H9 (cell line): ENCODE measurements at regions not wholly inside any gene's neighbourhood (a gene's known extent, or its start where the extent isn't known, plus 50 kb on each side); places are given as distances from the start of the nearest gene placed in this dataset.

Experiments
- DNase-seq: peaks from one replicate; pipeline ENCODE4 v3.0.0-alpha.2; 2017
- H2AFZ ChIP-seq: one replicate; pipeline ENCODE4 v1.6.1; 2013; ENCODE audit warnings: mild to moderate bottlenecking, low read length, control low read depth, moderate library complexity
- H2AK5ac ChIP-seq: 2 replicates; pipeline ENCODE4 v1.6.1; 2013; ENCODE audit warnings: low read length, control low read depth, mixed read lengths; ENCODE audit not compliant: insufficient read length
- H2BK120ac ChIP-seq: one replicate; pipeline ENCODE4 v1.6.1; 2013; ENCODE audit warnings: low read depth, mild to moderate bottlenecking, low read length, control low read depth, inconsistent platforms; ENCODE audit not compliant: poor library complexity, severe bottlenecking
- H2BK12ac ChIP-seq: 2 replicates; pipeline ENCODE4 v1.6.1; 2013; ENCODE audit warnings: low read length, control low read depth, mixed read lengths, low read depth; ENCODE audit not compliant: insufficient read length
- H2BK15ac ChIP-seq: 2 replicates; pipeline ENCODE4 v1.6.1; 2013; ENCODE audit warnings: low read depth, low read length, control low read depth
- H2BK20ac ChIP-seq: one replicate; pipeline ENCODE4 v1.6.1; 2013; ENCODE audit warnings: low read depth, mild to moderate bottlenecking, low read length, control low read depth, inconsistent platforms; ENCODE audit not compliant: poor library complexity, severe bottlenecking
- H2BK5ac ChIP-seq: 2 replicates; pipeline ENCODE4 v1.6.1; 2013; ENCODE audit warnings: low read length, control low read depth, mixed read lengths; ENCODE audit not compliant: insufficient read length
- H3K14ac ChIP-seq: 2 replicates; pipeline ENCODE4 v1.6.1; 2013; ENCODE audit warnings: low read length, control low read depth; ENCODE audit not compliant: insufficient read depth
- H3K18ac ChIP-seq: 2 replicates; pipeline ENCODE4 v1.6.1; 2013; ENCODE audit warnings: low read depth, mild to moderate bottlenecking, mixed read lengths, low read length, control low read depth; ENCODE audit not compliant: insufficient read length
- H3K23ac ChIP-seq: 2 replicates; pipeline ENCODE4 v1.6.1; 2013; ENCODE audit warnings: low read length, control low read depth, mixed read lengths, low read depth; ENCODE audit not compliant: insufficient read length
- H3K23me2 ChIP-seq: 2 replicates; pipeline ENCODE4 v1.6.1; 2013; ENCODE audit warnings: low read depth, mild to moderate bottlenecking, mixed read lengths, low read length, control low read depth; ENCODE audit not compliant: insufficient read length, poor library complexity, severe bottlenecking
- H3K27ac ChIP-seq: 2 replicates; pipeline ENCODE4 v1.5.1; 2013; ENCODE audit warnings: low read length, control low read depth, mixed read lengths, low read depth; ENCODE audit not compliant: insufficient read length
- H3K27me3 ChIP-seq: 2 replicates; pipeline ENCODE4 v1.6.1; 2013; ENCODE audit warnings: low read length, control low read depth, inconsistent platforms; ENCODE audit not compliant: insufficient read depth
- H3K4ac ChIP-seq: 2 replicates; pipeline ENCODE4 v1.6.1; 2013; ENCODE audit warnings: low read depth, mild to moderate bottlenecking, control low read depth, inconsistent platforms, low read length, moderate library complexity
- H3K4me1 ChIP-seq: 2 replicates; pipeline ENCODE4 v1.6.1; 2013; ENCODE audit warnings: low read length, control low read depth, inconsistent platforms; ENCODE audit not compliant: insufficient read depth
- H3K4me2 ChIP-seq: 2 replicates; pipeline ENCODE4 v1.6.1; 2013; ENCODE audit warnings: low read length, control low read depth, mixed read lengths; ENCODE audit not compliant: insufficient read length, insufficient read depth
- H3K56ac ChIP-seq: 2 replicates; pipeline ENCODE4 v1.6.1; 2013; ENCODE audit warnings: low read depth, mild to moderate bottlenecking, mixed read lengths, low read length, control low read depth; ENCODE audit not compliant: insufficient read length
- H3K79me1 ChIP-seq: 2 replicates; pipeline ENCODE4 v1.6.1; 2013; ENCODE audit warnings: low read depth, mild to moderate bottlenecking, moderate library complexity, low read length, control low read depth, inconsistent platforms; ENCODE audit not compliant: insufficient read depth, poor library complexity, severe bottlenecking
- H3K79me2 ChIP-seq: 2 replicates; pipeline ENCODE4 v1.6.1; 2013; ENCODE audit warnings: low read length, control low read depth, inconsistent platforms; ENCODE audit not compliant: insufficient read depth
- H3K9ac ChIP-seq: 2 replicates; pipeline ENCODE4 v1.6.1; 2013; ENCODE audit warnings: low read length, control low read depth, mixed read lengths; ENCODE audit not compliant: insufficient read length; ENCODE audit errors: extremely low read depth
- H3K9me3 ChIP-seq: one replicate; pipeline ENCODE4 v1.6.1; 2013; ENCODE audit warnings: low read depth, low read length, inconsistent platforms; ENCODE audit not compliant: control insufficient read depth
- H3T11ph ChIP-seq: one replicate; pipeline ENCODE4 v1.6.1; 2013; ENCODE audit warnings: mild to moderate bottlenecking, low read length, control low read depth, inconsistent platforms
- H4K20me1 ChIP-seq: one replicate; pipeline ENCODE4 v1.6.1; 2013; ENCODE audit not compliant: control insufficient read depth, insufficient read length, insufficient read depth
- H4K5ac ChIP-seq: 2 replicates; pipeline ENCODE4 v1.6.1; 2013; ENCODE audit warnings: low read depth, mild to moderate bottlenecking, mixed read lengths, low read length, control low read depth; ENCODE audit not compliant: insufficient read length
- H4K8ac ChIP-seq: replicated peaks from 2 replicates; pipeline ENCODE4 v1.6.1; 2013; ENCODE audit warnings: low read length, control low read depth, mixed read lengths, low read depth; ENCODE audit not compliant: insufficient read length
- H4K91ac ChIP-seq: 2 replicates; pipeline ENCODE4 v1.6.1; 2013; ENCODE audit warnings: low read depth, mild to moderate bottlenecking, moderate library complexity, mixed read lengths, low read length, control low read depth; ENCODE audit not compliant: insufficient read length
- H3K27ac Mint-ChIP-seq, 3 experiments: 2 replicates in 2 of 3; 3 replicates in 1 of 3; pipeline ENCODE4 v1.8.0; 2020 to 2021; ENCODE audit warnings: mixed read lengths in 3 of 3, mild to moderate bottlenecking in 1 of 3, moderate library complexity in 1 of 3
- H3K27me3 Mint-ChIP-seq: 2 replicates; pipeline ENCODE4 v1.8.0; 2021; ENCODE audit warnings: low read depth, mild to moderate bottlenecking, moderate library complexity, mixed read lengths
- H3K36me3 Mint-ChIP-seq, 3 experiments: 2 replicates in 2 of 3; 3 replicates in 1 of 3; pipeline ENCODE4 v1.8.0; 2020 to 2021; ENCODE audit warnings: low read depth in 3 of 3, mixed read lengths in 3 of 3; ENCODE audit not compliant: insufficient read depth in 1 of 3
- H3K4me1 Mint-ChIP-seq, 2 experiments: 2 replicates each; pipeline ENCODE4 v1.8.0; 2020; ENCODE audit warnings: mixed read lengths in 2 of 2
- H3K4me3 Mint-ChIP-seq, 2 experiments: 2 replicates in 1 of 2; 3 replicates in 1 of 2; pipeline ENCODE4 v1.8.0; 2020 to 2021; ENCODE audit warnings: mild to moderate bottlenecking in 2 of 2, mixed read lengths in 2 of 2, moderate library complexity in 1 of 2
- H3K9me3 Mint-ChIP-seq, 2 experiments: 2 replicates in 1 of 2; 3 replicates in 1 of 2; pipeline ENCODE4 v1.8.0; 2020; ENCODE audit warnings: mild to moderate bottlenecking in 2 of 2, mixed read lengths in 2 of 2, moderate library complexity in 1 of 2
- CTCF ChIP-seq: fragments of 200-600 bp; sonication (generic); conservative IDR thresholded peaks from 3 replicates; pipeline ENCODE4 v1.8.0; 2021; ENCODE audit warnings: antibody characterized with exemption, mild to moderate bottlenecking
- WGBS: extraction: QIAGEN DNeasy Blood & Tissue Kit; methylation state at CpG from one replicate; pipeline ENCODE4 v1.1.7; 2013; ENCODE audit warnings: missing lambda C conversion rate, low lambda C conversion rate, mixed read lengths; ENCODE audit not compliant: insufficient read length; ENCODE audit errors: extremely low coverage; 5-methylcytosine and 5-hydroxymethylcytosine counted together

- no peaks in the 10 kb centered on the region for H3K9me3 Mint-ChIP-seq
- Histone ChIP-seq H3K56ac (no peak overlapping the region), H3K23me2 (no peaks in the 10 kb centered on the region), H3K4me1 (peaks cover 5% of the 10 kb centered on the region; the same call in 1 of the 2 replicates), H2BK120ac (no peak overlapping the region), H3K79me2 (no peaks in the 10 kb centered on the region), H4K8ac (no peak overlapping the region), H4K20me1 (no peaks in the 10 kb centered on the region), H2AFZ (no peak overlapping the region), H3K79me1 (no peaks in the 10 kb centered on the region), H2BK15ac (no peak overlapping the region), H4K5ac (no peak overlapping the region), H3K18ac (no peak overlapping the region), H3K9ac (no peak overlapping the region), H2BK20ac (no peak overlapping the region), H3T11ph (no peak overlapping the region), H3K4ac (no peak overlapping the region), H3K27ac (no peak overlapping the region), H3K9me3 (no peaks in the 10 kb centered on the region), H2BK5ac (no peak overlapping the region), H2BK12ac (no peak overlapping the region), H4K91ac (no peak overlapping the region), H3K23ac (no peak overlapping the region), H3K27me3 (no peaks in the 10 kb centered on the region), H2AK5ac (no peak overlapping the region), H3K14ac (no peak overlapping the region), H3K4me2 (no peak overlapping the region)
- no peak overlapping the region for H3K4me3 Mint-ChIP-seq
- DNase-seq = no peak
- H3K4me1 Mint-ChIP-seq = peaks cover 61 to 64% of the 10 kb centered on the region in 2 experiments
- H3K27me3 Mint-ChIP-seq = peaks cover 9% of the 10 kb centered on the region
- no peak for TF ChIP-seq CTCF
- peak overlapping the region in 1 of 3 experiments; percentile 62; a peak in 3 of 7 replicates for H3K27ac Mint-ChIP-seq
- WGBS = no CpG with 5 or more reads among the region's 10 CpGs
- no peaks in the 10 kb centered on the region for H3K36me3 Mint-ChIP-seq
Measured at GRCh38 chr2:42958741-42959233, 166.4 kb upstream of the HAAO start.
